ENCODE measurements at regions not wholly inside any gene's neighbourhood (a gene's known extent, or its start where the extent isn't known, plus 50 kb on each side); places are given as distances from the start of the nearest gene placed in this dataset.

DNA sequence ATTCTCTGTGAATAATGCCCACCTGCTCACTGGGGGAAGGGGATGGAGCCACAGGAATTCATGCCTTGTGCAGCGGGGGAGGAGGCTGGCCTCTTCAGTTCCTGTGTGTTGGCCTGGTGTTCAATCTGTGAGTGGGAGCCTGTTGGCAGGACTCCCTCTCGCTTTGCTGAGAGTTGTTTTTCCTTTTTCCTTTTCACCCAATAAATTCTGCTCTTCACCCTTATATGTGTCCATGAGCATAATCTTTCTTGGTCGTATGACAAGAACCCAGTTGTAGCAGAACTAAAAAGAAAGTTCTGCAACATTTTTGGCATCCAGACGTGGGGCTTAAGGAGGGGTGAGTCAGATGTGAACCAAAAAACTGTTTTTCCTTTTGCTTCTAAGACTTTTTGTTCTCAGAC, 235.2 kb upstream of the HDX start:
- no peaks in the 10 kb centered on the region for H3K79me2 ChIP-seq (ENCODE audit: insufficient read depth, low read length)
- H3K27ac Mint-ChIP-seq = no peak overlapping the region
- H3K9ac ChIP-seq (ENCODE audit: insufficient read depth, low read length, poor library complexity, severe bottlenecking) = no peak overlapping the region
- no peak overlapping the region for H3K4me3 Mint-ChIP-seq
- no peaks in the 10 kb centered on the region for H3K36me3 ChIP-seq (replicated peaks in 1 of 2; ENCODE audit: control insufficient read depth in 1 of 2, insufficient read depth in 2 of 2, low read length in 2 of 2)
- H3K4me1 Mint-ChIP-seq = peaks cover 4% of the 10 kb centered on the region
- no peaks in the 10 kb centered on the region for H4K20me1 ChIP-seq (ENCODE audit: insufficient read depth, low read length)
- no peak overlapping the region for H3K4me2 ChIP-seq (replicated peaks; ENCODE audit: extremely low read depth, low read length, poor library complexity, severe bottlenecking)
- H3K27me3 Mint-ChIP-seq (ENCODE audit: low read depth in 3 of 3) = peaks cover 0 to 4% (median 0%) of the 10 kb centered on the region in 3 donors
- DNase-seq = no peak
- no peaks in the 10 kb centered on the region for H3K27me3 ChIP-seq (ENCODE audit: control insufficient read depth in 2 of 2, insufficient read depth in 2 of 2, low read length in 2 of 2)
- H3K4me1 ChIP-seq (ENCODE audit: control insufficient read depth in 1 of 2, insufficient read depth in 2 of 2, low read length in 2 of 2) = no peaks in the 10 kb centered on the region
- no peak overlapping the region for H2AFZ ChIP-seq (ENCODE audit: insufficient read depth, low read depth, low read length, poor library complexity, severe bottlenecking)
- no peaks in the 10 kb centered on the region for H3K36me3 Mint-ChIP-seq
- H3K9me3 Mint-ChIP-seq = peaks cover 0 to 5% (median 0%) of the 10 kb centered on the region in 7 donors
- no peaks in the 10 kb centered on the region for H3K9me3 ChIP-seq (replicated peaks in 1 of 2; ENCODE audit: control insufficient read depth in 1 of 2, insufficient read depth in 1 of 2, low read length in 2 of 2)
- H3K4me3 ChIP-seq (replicated peaks in 1 of 3; ENCODE audit: low read depth in 2 of 3, low read length in 3 of 3) = no peak overlapping the region
- no CpG with 5 or more reads among the region's 4 CpGs for WGBS (ENCODE audit: insufficient coverage)
- H3K27ac ChIP-seq (ENCODE audit: low read depth in 1 of 2, low read length in 2 of 2) = no peak overlapping the region
- TF ChIP-seq, protein P1, sequence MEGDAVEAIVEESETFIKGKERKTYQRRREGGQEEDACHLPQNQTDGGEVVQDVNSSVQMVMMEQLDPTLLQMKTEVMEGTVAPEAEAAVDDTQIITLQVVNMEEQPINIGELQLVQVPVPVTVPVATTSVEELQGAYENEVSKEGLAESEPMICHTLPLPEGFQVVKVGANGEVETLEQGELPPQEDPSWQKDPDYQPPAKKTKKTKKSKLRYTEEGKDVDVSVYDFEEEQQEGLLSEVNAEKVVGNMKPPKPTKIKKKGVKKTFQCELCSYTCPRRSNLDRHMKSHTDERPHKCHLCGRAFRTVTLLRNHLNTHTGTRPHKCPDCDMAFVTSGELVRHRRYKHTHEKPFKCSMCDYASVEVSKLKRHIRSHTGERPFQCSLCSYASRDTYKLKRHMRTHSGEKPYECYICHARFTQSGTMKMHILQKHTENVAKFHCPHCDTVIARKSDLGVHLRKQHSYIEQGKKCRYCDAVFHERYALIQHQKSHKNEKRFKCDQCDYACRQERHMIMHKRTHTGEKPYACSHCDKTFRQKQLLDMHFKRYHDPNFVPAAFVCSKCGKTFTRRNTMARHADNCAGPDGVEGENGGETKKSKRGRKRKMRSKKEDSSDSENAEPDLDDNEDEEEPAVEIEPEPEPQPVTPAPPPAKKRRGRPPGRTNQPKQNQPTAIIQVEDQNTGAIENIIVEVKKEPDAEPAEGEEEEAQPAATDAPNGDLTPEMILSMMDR (IDR thresholded peaks at IDR 0.05) = no peak
- intact Hi-C loops (cut with micrococcal nuclease) = no loop called here

DNA sequence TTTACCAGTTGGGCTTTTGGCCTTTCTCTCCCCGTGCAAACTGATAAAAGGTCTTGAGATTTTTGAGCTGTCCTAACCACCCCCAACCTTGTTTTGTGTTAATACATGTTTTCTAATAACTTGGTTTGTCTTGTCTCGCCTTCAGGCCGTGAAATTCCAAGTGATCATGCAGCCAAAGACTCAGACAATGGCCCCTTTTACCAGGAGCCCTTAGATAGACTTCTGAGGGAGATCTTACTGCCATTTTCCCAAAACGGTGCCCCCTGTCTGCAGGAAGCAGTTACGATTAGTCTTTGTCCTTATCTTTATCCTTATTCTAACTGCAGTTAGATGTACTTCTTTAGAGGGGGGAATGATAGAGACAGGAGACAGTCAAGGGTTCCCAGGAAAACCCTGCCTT, 245.3 kb upstream of the HDX start:
- WGBS (ENCODE audit: insufficient coverage) = no CpG with 5 or more reads among the region's 5 CpGs
- DNase-seq = no peak
- Histone ChIP-seq H3K4me3 (replicated peaks in 1 of 3; ENCODE audit: low read depth in 2 of 3, low read length in 3 of 3) (no peak overlapping the region), H3K9ac (ENCODE audit: insufficient read depth, low read length, poor library complexity, severe bottlenecking) (no peak overlapping the region), H3K9me3 (replicated peaks in 1 of 2; ENCODE audit: control insufficient read depth in 1 of 2, insufficient read depth in 1 of 2, low read length in 2 of 2) (no peaks in the 10 kb centered on the region), H2AFZ (ENCODE audit: insufficient read depth, low read depth, low read length, poor library complexity, severe bottlenecking) (no peak overlapping the region), H3K4me1 (ENCODE audit: control insufficient read depth in 1 of 2, insufficient read depth in 2 of 2, low read length in 2 of 2) (no peaks in the 10 kb centered on the region), H3K27me3 (ENCODE audit: control insufficient read depth in 2 of 2, insufficient read depth in 2 of 2, low read length in 2 of 2) (no peaks in the 10 kb centered on the region), H3K4me2 (replicated peaks; ENCODE audit: extremely low read depth, low read length, poor library complexity, severe bottlenecking) (no peak overlapping the region), H3K36me3 (replicated peaks in 1 of 2; ENCODE audit: control insufficient read depth in 1 of 2, insufficient read depth in 2 of 2, low read length in 2 of 2) (no peaks in the 10 kb centered on the region), H4K20me1 (ENCODE audit: insufficient read depth, low read length) (no peaks in the 10 kb centered on the region), H3K27ac (ENCODE audit: low read depth in 1 of 2, low read length in 2 of 2) (no peak overlapping the region), H3K79me2 (ENCODE audit: insufficient read depth, low read length) (no peaks in the 10 kb centered on the region)
- intact Hi-C loops (cut with micrococcal nuclease) = no loop called here
- TF ChIP-seq, protein P1 (IDR thresholded peaks at IDR 0.05) = no peak
- H3K4me3 Mint-ChIP-seq = no peak overlapping the region
- H3K27me3 Mint-ChIP-seq (ENCODE audit: low read depth in 3 of 3) = peaks cover 0 to 2% (median 0%) of the 10 kb centered on the region in 3 donors
- H3K9me3 Mint-ChIP-seq = peaks cover 0 to 2% (median 0%) of the 10 kb centered on the region in 7 donors
- H3K4me1 Mint-ChIP-seq = no peaks in the 10 kb centered on the region
- H3K27ac Mint-ChIP-seq = no peak overlapping the region
- H3K36me3 Mint-ChIP-seq = no peaks in the 10 kb centered on the region

Data from CD14-positive monocyte (primary cell).